NOMO-1 treated with dmso at 0.1 percent for 144 hours (cell line): ENCODE measurements at regions not wholly inside any gene's neighbourhood (a gene's known extent, or its start where the extent isn't known, plus 50 kb on each side); places are given as distances from the start of the nearest gene placed in this dataset.
"Not testable (repeated sequence)": the region's sequence is repeated elsewhere in the genome, so short reads cannot be mapped to it uniquely, and the experiment has no call there.

Experiments used
- DNase-seq: peaks from one replicate; lab custom pipeline; 2025; ENCODE audit not compliant: unreplicated experiment; lab: John Stamatoyannopoulos, UW

GRCh38 chr6:99143108-99143861 lies 195.5 kb upstream of the FBXL4 start:
- no peak for DNase-seq

DNA sequence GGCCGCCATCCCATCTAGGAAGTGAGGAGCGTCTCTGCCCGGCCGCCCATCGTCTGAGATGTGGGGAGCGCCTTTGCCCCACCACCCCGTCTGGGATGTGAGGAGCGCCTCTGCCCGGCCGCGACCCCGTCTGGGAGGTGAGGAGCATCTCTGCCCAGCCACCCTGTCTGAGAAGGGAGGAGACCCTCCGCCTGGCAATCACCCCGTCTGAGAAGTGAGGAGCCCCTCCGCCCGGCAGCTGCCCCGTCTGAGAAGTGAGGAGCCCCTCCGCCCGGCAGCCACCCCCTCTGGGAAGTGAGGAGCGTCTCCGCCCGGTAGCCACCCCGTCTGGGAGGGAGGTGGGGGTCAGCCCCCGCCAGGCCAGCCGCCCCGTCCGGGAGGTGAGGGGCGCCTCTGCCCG lies 194.2 kb upstream of the FBXL4 start:
- DNase-seq, result not testable (repeated sequence)

DNA sequence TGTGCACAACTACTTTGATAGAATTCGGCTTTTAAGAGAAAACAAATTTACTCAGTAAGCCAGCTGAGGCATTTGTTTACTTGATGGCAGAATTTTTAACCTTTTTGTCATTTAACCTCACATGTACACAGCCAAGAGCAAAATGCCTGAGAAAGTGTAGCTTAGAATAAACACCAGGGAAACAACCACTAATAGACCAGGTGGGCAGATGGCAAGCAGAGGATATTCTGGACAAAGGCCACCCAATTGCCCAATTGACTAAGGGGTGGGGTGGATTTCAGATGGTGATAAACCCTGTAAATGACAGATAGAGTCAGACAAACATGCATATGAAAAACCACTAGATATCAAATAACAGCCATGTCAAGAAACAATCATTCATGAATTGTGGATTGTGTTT lies 190.7 kb upstream of the FBXL4 start:
- no peak for DNase-seq

DNA sequence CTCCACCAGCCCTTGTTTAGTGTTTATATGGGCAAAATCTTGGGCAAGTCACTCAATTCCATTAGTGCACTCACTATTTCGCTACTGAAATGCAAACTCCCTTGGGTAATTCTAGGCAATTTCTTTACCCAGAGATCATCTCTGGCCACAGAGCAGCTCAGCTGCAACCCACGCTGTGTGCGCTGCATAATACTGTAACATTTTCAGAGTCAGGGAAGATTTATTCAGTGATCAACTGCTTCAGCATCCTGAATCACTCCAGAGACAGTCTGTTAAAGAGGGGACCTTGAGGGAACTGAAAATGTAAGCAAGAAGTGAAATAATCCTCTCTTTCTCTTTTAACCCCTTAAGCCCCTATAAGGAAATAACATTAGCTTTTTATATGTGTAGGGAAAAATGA lies 189.6 kb upstream of the FBXL4 start:
- DNase-seq, result no peak

GRCh38 chr6:99136488-99136887 lies 188.7 kb upstream of the FBXL4 start:
- no peak for DNase-seq

GRCh38 chr6:99132026-99132635 lies 184.4 kb upstream of the FBXL4 start:
- no peak for DNase-seq

GRCh38 chr6:99130897-99131873 lies 183.4 kb upstream of the FBXL4 start:
- no peak for DNase-seq

- DNase-seq, result no peak
These were observed 182.1 kb upstream of the FBXL4 start for GRCh38 chr6:99129835-99130234.

GRCh38 chr6:99121748-99122147 lies 174.0 kb upstream of the FBXL4 start:
- no peak for DNase-seq

DNA sequence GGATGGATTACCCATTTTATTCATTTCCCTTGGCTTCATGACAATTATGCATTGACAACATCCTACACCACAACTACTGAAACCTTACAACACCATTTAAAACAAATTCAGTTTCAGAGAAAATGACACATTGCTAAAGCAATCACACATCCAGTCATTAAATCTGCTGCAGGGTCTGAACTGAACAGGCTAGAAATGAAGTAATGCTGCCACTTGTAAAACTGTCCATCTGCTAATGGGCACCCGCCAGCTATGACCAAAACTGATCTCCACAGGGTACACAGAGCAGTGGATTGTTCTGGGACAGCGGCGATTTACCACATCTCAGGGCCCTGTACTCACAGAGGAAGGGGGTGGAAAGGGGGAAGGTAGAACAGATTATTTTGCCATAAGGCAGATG lies 172.9 kb upstream of the FBXL4 start:
- DNase-seq, result no peak

DNA sequence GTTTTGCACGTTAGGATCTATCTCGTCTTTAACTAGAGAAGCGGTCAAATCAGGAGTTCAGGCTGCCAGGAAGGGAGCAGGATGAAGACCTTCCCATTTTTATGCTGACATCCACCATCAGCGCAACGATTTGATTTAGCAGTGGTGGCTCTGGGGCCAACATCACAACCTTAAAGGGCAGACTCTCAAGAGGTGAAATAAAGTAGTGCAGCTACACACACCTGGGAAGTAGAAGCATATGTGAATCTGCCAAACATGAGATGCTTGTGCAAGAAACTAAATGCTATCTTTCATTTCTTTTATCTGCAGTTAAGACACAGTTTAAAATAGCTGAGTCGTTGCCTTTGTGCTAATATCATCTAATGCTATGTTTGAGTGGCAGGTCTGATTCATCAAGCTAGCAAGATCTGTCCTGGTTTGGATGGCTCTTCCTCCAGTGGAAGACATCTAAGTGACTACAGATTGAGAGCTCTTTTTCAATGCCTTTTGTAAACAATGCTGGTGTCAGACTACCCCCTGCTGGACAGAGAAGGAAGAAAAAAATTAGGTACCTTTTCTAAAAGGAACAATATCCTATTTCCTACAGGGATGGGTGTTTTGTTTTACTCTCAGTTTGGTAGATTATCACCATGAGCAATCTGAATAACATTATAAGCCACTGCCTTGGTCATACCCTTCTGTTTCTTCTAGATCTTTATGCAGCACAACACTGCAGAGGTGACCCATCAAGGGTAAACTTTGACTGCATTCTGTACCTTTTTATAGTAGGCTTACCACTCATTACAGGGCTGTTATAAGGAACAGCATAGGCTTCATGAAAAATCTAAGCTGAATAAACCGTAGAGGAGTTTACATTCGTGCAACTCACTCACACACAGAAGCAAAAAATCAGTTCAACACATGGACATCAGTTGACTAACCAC lies 171.6 kb upstream of the FBXL4 start:
- DNase-seq, result peak; percentile 7

DNA sequence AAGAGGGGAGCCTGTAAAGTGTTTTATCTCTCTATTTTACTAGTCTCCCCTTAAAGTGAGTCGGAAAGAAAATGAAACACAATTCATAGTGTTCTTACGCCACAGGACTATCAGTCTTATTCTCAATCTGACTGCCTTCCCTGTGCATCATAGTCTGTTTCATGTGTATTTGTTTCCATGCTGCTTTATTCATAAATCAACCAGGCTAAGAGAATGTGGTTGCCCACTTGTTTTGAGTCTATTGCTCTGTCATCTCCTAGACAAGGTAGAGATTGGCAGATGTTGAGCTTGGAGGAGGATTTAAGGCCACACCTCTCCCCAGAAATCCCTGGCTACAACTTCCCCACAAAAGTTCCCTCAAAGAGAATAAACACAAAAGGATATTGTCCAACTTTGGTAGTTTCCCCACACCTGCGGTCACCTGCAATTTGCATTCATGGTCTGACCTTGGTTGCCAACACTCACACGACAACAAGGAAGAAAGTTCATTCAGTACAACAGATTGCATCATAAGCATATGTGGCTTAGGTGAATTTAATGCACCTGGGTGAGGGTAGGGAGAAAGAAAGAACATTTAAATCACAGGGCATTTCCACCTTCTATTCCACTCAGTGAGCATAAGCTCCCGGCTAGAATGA lies 167.1 kb upstream of the FBXL4 start:
- no peak for DNase-seq

DNA sequence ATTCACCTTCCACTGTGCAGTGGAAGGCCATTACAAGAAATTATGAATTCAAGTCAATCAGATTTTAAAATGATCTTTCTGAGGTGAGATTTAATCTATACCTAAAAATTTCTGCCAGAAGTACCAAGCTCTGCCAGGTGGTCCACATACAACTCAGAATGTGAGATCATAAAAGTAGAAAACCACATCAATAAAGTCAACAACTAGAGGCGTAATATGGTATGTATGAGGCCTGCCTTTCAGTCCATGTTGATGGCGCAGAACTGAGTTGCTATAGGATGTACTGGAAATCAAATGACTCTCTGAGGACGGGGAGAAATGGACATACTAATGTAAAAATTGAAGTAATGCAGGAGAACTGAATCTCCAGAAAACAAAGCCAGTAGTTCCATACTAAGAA lies 163.8 kb upstream of the FBXL4 start:
- no peak for DNase-seq

DNA sequence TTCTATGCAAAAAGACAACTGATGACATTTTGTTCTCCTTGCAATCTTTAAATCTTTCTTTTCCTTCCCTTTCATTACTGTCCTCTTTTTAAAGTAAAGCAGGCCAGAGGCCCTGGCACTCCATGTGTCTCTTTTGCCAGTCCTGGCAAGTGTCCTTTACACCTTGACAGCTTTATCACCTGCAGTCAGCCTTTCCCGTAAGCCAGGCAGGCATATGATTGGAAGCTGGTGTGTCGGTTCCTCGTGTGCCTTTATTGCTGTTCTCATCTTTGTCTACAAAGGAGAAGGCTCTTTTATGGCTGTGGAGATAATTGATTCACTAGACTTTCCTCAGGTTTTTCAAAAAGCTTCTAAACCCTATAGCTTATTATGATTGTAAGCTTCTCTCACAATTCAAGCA lies 162.3 kb upstream of the FBXL4 start:
- no peak for DNase-seq

DNA sequence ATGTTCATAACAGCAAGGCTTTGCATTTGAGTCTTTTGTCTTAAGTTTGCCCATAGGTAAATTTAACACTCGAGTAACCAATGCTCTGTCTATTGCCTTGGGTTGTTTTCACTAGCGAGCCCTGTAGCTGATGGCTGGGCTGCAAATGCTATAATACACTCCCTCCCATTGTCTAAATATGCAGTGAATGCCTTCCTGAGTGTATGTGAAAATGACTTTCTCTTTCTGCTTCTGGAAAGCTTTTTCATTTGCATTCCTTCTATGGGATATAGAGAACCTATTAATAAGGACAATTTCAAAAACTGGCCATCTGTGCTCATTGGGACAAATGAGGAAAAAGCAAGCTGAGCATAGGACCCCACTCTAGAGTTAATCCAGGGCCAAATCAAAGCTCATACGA lies 156.5 kb upstream of the FBXL4 start:
- no peak for DNase-seq

DNA sequence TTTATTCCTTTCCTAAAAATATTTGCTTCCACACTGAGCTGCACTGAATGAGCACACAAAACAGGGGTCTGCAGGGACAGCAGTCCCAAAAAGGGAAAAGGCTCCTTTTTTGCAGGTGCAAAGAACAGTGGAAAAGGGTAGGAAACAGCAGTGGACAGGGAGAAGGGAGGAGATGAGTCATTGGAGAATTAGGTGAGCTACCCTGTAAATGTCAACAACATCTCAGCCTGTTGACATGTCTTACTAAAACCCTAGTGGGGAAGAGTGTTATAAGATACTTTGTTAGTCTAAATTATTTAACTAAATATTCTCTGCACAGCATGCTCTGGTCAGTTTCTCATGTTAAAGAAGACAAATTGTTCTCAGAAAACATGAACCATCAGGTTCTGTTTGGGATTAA lies 151.5 kb upstream of the FBXL4 start:
- DNase-seq, result no peak

DNA sequence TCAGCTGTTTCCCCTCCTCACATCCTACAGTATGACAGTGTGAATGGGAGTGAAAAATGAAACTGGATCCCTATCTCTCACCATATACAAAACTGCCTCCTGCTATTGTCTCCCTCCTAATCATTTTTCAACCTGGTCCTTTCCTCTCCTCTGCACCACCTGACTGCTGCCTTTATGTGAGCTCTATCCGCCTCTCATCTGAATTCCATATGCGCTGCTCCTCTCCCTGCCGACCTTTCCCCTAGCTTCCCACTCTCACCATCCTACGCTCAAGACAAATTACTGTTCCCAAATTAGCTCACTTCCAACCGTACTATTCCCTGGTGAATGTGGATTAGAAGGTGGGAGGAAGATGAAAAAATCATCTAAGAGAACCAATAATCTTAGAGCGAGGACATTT lies 148.4 kb upstream of the FBXL4 start:
- DNase-seq, result no peak

- no peak for DNase-seq
These were observed 145.9 kb upstream of the FBXL4 start for GRCh38 chr6:99093456-99094190.

DNA sequence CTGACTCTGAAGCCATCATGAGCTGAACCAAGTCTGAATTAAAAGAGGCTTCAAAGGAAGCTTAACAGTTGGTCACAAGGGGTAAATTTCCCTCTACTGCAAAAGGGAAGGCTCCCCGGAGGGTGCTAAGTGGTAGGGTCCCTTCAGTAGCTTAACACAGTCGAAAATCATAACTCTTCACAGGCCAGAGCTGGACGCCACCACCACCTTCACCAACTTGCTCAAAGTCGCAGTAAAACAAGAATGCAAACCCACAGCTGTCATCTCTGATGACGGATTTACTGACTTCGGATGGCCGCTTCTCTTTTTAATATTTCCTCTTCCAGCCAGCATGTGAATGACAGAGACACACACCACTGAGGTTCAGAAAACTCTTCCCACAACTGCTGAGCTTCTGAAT lies 144.7 kb upstream of the FBXL4 start:
- no peak for DNase-seq

DNA sequence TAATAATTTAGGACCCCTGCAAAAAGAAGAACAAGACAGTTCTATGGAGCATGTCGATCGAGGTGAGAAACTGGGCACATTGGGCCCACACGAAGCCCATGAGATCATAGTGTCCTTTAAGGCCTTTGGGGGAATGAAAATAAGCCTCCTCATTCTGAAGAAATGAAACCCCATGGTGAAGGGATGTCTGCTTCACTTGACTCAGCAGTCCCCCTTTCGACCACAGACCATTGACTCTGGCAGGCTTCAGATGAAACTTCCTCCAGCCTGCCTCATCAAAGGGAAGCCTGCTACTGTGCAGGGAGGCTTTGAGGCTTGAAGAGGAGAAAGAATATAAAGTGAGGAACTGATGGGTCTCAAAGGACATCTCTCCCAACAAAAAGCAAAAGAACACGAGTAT lies 144.2 kb upstream of the FBXL4 start:
- DNase-seq, result no peak
